K562 (cell line): ENCODE measurements at regions not wholly inside any gene's neighbourhood (a gene's known extent, or its start where the extent isn't known, plus 50 kb on each side); places are given as distances from the start of the nearest gene placed in this dataset.

Source experiments
- ATAC-seq: fragments of 200-7000 bp; cut with Tn5 transposase; 3 replicates; pipeline ENCODE4 v1.9.1; 2020; ENCODE audit warnings: moderate library complexity
- BruUV-seq: library from RNA; stranded (reverse); fragments of 400-500 nt; replicated peaks from 2 replicates; lab custom pipeline; 2021; lab: Mats Ljungman, UMichigan
- CTCF ChIA-PET: fragments of 300-600 bp; formaldehyde crosslinking; extraction: SDS; loops from one replicate; lab custom pipeline; 2021; ENCODE audit warnings: low intra/inter-chr PET ratio; lab: Yijun Ruan, JAX
- POLR2A ChIA-PET: fragments of 300-600, 350-650 bp; sonication (Branson Sonifier 250); formaldehyde crosslinking; extraction: SDS; loops from one replicate; lab custom pipeline; 2021; ENCODE audit warnings: antibody characterized with exemption, inconsistent platforms; lab: Yijun Ruan, JAX
- DNase-seq, 4 experiments: peaks; one replicate each; pipeline versions ENCODE4 v3.0.0 to v3.0.0-alpha.2; 2011 to 2018; ENCODE audit warnings: low spot score in 3 of 4, mixed read lengths in 3 of 4; ENCODE audit errors: extremely low read depth in 1 of 4
- FAIRE-seq: peaks from 2 replicates; lab custom pipeline; 2011; peaks lifted over from hg19 to GRCh38; lab: Jason Lieb, UNC
- H2AFZ ChIP-seq: 2 replicates; pipeline ENCODE4 v1.6.0; 2011; ENCODE audit warnings: low read depth, low read length, control low read depth, inconsistent platforms
- H3K27ac ChIP-seq: fragments of 200-600 bp; 3 replicates; pipeline ENCODE4 v1.8.0; 2011; ENCODE audit warnings: low read depth, mild to moderate bottlenecking, control low read depth, inconsistent platforms, low read length, moderate library complexity, mixed read lengths; ENCODE audit errors: extremely low read depth
- H3K27me3 ChIP-seq, 2 experiments: fragments of 300-600 bp in 1 of 2; 2 replicates in 1 of 2; 3 replicates in 1 of 2; pipeline versions ENCODE4 v1.6.0 to v1.8.0; 2011; ENCODE audit warnings: inconsistent platforms in 2 of 2, low read length in 2 of 2, mild to moderate bottlenecking in 1 of 2, mixed read lengths in 1 of 2, moderate library complexity in 1 of 2; ENCODE audit not compliant: control insufficient read depth in 2 of 2, insufficient read depth in 2 of 2
- H3K36me3 ChIP-seq: fragments of 300-600 bp; 3 replicates; pipeline ENCODE4 v1.8.0; 2011; ENCODE audit warnings: mild to moderate bottlenecking, low read length, inconsistent platforms; ENCODE audit not compliant: control insufficient read depth, insufficient read depth
- H3K4me1 ChIP-seq, 2 experiments: fragments of 200-600 bp in 1 of 2; replicated peaks in 1 of 2; 2 replicates in 1 of 2; 3 replicates in 1 of 2; pipeline versions ENCODE4 v1.5.1 to v1.8.0; 2011; ENCODE audit warnings: inconsistent platforms in 2 of 2, low read length in 2 of 2, mild to moderate bottlenecking in 1 of 2, mixed read lengths in 1 of 2, moderate library complexity in 1 of 2; ENCODE audit not compliant: control insufficient read depth in 2 of 2, insufficient read depth in 2 of 2
- H3K4me2 ChIP-seq: 2 replicates; pipeline ENCODE4 v1.6.1; 2011; ENCODE audit warnings: low read length, control low read depth, inconsistent platforms, mixed read lengths; ENCODE audit not compliant: insufficient read depth
- H3K4me3 ChIP-seq: fragments of 200-600 bp; sonication (generic), shearing (Covaris generic); 2 replicates; pipeline ENCODE4 v1.5.1; 2016; ENCODE audit warnings: control low read depth, inconsistent platforms
- H3K79me2 ChIP-seq: fragments of 200-600 bp; 3 replicates; pipeline ENCODE4 v1.8.0; 2011; ENCODE audit warnings: low read length, inconsistent platforms; ENCODE audit not compliant: control insufficient read depth, insufficient read depth
- H3K9ac ChIP-seq, 2 experiments: 2 replicates each; pipeline versions ENCODE4 v1.6.0 to v1.6.1; 2011; ENCODE audit warnings: low read depth in 2 of 2, low read length in 2 of 2, control low read depth in 1 of 2, inconsistent platforms in 1 of 2, mild to moderate bottlenecking in 1 of 2, mixed read lengths in 1 of 2; ENCODE audit not compliant: insufficient read depth in 1 of 2
- H3K9me1 ChIP-seq: one replicate; pipeline ENCODE4 v1.6.0; 2011; ENCODE audit warnings: inconsistent platforms, mild to moderate bottlenecking, low read length, moderate library complexity; ENCODE audit not compliant: control insufficient read depth, insufficient read depth
- H3K9me3 ChIP-seq: replicated peaks from 2 replicates; pipeline ENCODE4 v1.5.1; 2011; ENCODE audit warnings: low read depth, low read length, inconsistent platforms; ENCODE audit not compliant: control insufficient read depth, insufficient read depth
- H4K20me1 ChIP-seq: replicated peaks from 2 replicates; pipeline ENCODE4 v1.6.1; 2011; ENCODE audit warnings: low read length, inconsistent platforms, mixed read lengths; ENCODE audit not compliant: control insufficient read depth, insufficient read depth
- ETS2 ChIP-seq: IDR thresholded peaks from 2 replicates; pipeline ENCODE4 v1.6.1; 2016; ENCODE audit warnings: borderline replicate concordance, missing genetic modification characterization, mild to moderate bottlenecking, moderate library complexity, missing compliant biosample characterization; ENCODE audit not compliant: poor library complexity, severe bottlenecking
- LARP7 ChIP-seq: fragments of 450-650 bp; IDR thresholded peaks from 2 replicates; pipeline ENCODE4 v1.6.1; 2016
- PML ChIP-seq: IDR thresholded peaks from 2 replicates; pipeline ENCODE4 v1.6.1; 2012; ENCODE audit warnings: low read length, inconsistent platforms
- ZNF12 ChIP-seq: sonication (generic); formaldehyde crosslinking; IDR thresholded peaks from 2 replicates; pipeline ENCODE4 v1.4.0; 2020; ENCODE audit warnings: mild to moderate bottlenecking, missing genetic modification reagents
- WGBS: fragments of 100-300 bp; shearing (Covaris generic); methylation state at CpG from one replicate; pipeline ENCODE4 v1.1.6; 2016; ENCODE audit warnings: low coverage, mixed read lengths; ENCODE audit not compliant: insufficient coverage; ENCODE audit errors: missing lambda C conversion rate; 5-methylcytosine and 5-hydroxymethylcytosine counted together
- in situ Hi-C: fragments of 300-500 bp; cut with MboI; formaldehyde crosslinking; loops from 4 replicates; pipeline ENCODE4 v1.15.0; 2018; ENCODE audit warnings: inconsistent platforms, mixed read lengths
- intact Hi-C: fragments of 100-400 bp; cut with micrococcal nuclease; formaldehyde crosslinking; loops from 2 replicates; pipeline ENCODE4 v1.14.2; 2022
- TF ChIP-seq, protein P1 (sequence below): fragments of 250-450 bp; sonication (Bioruptor Pico); IDR thresholded peaks from 2 replicates; pipeline ENCODE4 v1.5.0; 2022; ENCODE audit warnings: mild to moderate bottlenecking

DNA sequence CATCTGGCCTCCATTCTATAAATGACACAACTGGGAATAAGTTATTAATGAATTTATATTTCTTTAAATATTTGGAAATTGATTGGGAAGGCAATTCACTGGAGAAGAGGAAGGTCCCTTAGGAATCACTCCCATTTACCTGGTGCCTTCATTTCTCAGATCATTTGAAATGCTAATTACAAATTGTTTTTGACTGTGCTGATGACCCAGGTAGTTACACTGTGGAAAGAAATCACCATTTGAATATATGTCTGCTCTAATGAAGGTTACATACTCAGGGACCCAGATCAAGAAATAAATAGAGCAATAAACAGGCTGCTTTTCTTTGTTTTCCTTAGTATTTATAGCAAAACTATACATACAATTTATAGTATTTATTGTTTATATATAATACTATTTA is 1759.1 kb downstream of the ARAP2 start (continued):
- TF ChIP-seq, protein P1, sequence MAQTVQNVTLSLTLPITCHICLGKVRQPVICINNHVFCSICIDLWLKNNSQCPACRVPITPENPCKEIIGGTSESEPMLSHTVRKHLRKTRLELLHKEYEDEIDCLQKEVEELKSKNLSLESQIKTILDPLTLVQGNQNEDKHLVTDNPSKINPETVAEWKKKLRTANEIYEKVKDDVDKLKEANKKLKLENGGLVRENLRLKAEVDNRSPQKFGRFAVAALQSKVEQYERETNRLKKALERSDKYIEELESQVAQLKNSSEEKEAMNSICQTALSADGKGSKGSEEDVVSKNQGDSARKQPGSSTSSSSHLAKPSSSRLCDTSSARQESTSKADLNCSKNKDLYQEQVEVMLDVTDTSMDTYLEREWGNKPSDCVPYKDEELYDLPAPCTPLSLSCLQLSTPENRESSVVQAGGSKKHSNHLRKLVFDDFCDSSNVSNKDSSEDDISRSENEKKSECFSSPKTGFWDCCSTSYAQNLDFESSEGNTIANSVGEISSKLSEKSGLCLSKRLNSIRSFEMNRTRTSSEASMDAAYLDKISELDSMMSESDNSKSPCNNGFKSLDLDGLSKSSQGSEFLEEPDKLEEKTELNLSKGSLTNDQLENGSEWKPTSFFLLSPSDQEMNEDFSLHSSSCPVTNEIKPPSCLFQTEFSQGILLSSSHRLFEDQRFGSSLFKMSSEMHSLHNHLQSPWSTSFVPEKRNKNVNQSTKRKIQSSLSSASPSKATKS = no peak
- no peak for TF ChIP-seq ZNF12 (CRISPR knock-in tag)
- TF ChIP-seq LARP7 = no peak
- TF ChIP-seq ETS2 (tag) = no peak

DNA sequence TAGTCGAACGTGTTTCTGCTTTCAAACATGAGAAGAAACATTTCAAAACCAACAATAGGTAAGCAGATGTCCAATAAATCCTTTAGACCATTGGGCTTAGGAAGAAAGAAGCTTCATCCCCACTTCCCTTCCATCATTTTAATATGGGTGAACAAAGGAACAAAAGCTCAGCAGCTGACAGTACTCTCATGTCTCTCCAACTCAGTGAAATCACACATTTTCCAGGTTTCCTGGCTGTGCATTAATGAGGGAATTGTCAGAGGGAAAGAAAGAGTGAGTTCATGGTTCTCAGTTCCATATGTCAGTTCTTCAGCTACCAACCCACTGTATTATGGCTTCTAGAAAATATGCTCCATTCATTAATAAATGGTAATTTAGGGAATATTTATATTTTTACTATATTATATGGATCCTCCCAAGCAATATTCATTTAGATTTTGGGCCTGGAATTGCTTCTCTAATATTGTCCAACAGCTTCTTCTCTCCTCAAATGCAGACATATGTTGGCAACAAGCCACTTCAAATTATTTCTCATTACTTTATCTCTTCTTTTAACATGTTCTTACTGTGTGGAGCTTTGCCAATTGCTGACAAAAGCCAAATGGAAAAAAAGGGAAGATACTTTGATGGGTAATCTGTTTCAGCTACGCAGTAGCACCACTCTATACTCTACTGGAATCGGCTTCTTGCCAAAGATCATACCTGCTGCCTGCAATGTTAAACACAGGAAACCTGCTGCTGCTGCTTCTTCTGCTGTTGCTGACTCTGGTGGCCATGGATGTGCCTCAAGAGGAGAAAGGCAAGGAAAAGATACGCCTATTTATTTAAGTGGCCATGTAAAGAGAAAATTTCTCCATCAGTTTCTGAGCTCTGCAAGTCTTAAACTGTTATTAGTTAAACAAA is 1757.6 kb downstream of the ARAP2 start:
- Histone ChIP-seq H3K9me1 (no peaks in the 10 kb centered on the region), H3K79me2 (no peaks in the 10 kb centered on the region), H2AFZ (no peak overlapping the region), H3K27ac (no peak overlapping the region), H3K9ac (no peak overlapping the region), H3K27me3 (no peaks in the 10 kb centered on the region), H3K4me2 (no peak overlapping the region), H3K9me3 (no peaks in the 10 kb centered on the region), H4K20me1 (no peaks in the 10 kb centered on the region), H3K36me3 (no peaks in the 10 kb centered on the region), H3K4me3 (no peak overlapping the region), H3K4me1 (no peaks in the 10 kb centered on the region)
- intact Hi-C loops = no loop called here
- in situ Hi-C loops = no loop called here
- ChIA-PET CTCF (no interaction called here), POLR2A (no interaction called here)
- no TSS peak for BruUV-seq
- 1% methylated on average over 5 of the region's 5 CpGs for WGBS
- DNase-seq (no peak), FAIRE-seq (no peak), ATAC-seq (no peak)
- TF ChIP-seq PML = no peak
